ENCODE measurements at regions not wholly inside any gene's neighbourhood (a gene's known extent, or its start where the extent isn't known, plus 50 kb on each side); places are given as distances from the start of the nearest gene placed in this dataset.

- in situ Hi-C loops (cut with HindIII; ENCODE audit: low sequenced_read_pairs) = loop anchor here (25.0 kb wide), 1 partner anchor 88 kb away; no protein-coding TSS in a partner anchor
These were observed 1009.4 kb upstream of the CELF4 start for GRCh38 chr18:38575023-38575422.

- in situ Hi-C loops (cut with HindIII; ENCODE audit: low sequenced_read_pairs) = no loop called here
These were observed 1007.0 kb upstream of the CELF4 start for GRCh38 chr18:38572554-38573111.

DNA sequence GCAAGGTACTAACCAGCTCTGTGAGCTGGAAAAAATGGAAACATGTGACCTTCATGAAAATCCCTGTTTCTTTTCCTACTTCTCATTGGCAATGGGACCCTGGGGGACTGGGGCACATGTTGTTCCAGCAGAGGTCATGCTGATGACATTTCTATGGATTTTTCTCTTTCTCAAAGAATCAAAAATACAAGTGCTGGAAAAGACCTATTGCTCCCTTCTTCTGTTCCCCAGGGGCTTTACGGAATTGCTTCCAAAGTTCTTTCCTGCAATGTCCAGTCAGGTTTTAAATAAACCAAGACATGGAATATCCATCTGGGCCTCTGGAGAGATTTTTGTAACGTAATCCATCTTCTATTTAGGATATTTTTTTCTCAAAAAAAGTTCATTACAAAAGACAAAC is 1006.1 kb upstream of the CELF4 start:
- in situ Hi-C loops (cut with HindIII; ENCODE audit: low sequenced_read_pairs) = no loop called here

DNA sequence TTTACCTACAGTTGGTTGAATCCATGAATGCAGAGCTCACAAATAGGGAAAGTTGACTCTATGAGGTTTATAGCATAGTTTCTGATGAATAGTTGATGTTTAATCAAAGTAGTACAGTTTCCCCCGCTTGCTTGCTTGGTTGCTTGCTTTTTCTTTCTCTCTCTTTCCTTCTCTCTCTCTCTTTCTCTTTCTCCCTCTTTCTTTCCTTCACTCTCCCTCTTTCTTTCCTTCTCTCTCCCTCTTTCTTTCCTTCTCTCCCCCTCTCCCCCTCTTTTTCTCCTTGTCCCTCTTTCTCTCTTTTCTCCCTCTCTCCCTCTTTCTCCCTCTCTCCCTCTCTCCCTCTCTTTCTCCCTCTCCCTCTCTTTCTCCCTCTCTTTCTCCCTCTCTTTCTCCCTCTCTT is 999.9 kb upstream of the CELF4 start:
- in situ Hi-C loops (cut with HindIII; ENCODE audit: low sequenced_read_pairs) = no loop called here

- in situ Hi-C loops (cut with HindIII; ENCODE audit: low sequenced_read_pairs) = no loop called here
These were observed 997.9 kb upstream of the CELF4 start for GRCh38 chr18:38563396-38563980.

DNA sequence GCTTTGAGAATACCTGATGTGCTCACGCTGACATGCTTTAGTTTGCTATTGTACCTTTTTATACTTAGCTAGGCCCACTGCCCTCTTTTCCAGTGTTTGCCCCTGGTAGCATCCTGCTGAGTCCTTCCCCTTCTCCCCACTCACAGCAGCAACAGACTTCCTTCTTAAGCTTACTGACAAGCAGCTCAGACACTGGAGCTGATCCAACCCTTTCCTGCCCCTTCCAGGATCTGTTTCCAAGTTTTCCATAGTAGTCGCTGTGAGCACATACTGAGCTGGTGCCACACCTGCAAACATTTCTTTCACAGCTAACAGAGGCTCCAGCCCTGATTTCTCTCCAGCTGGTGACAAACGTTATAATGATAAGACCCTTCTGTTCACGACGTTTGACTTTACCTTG is 991.4 kb upstream of the CELF4 start:
- in situ Hi-C loops (cut with HindIII; ENCODE audit: low sequenced_read_pairs) = no loop called here

- in situ Hi-C loops (cut with HindIII; ENCODE audit: low sequenced_read_pairs) = no loop called here
These were observed 987.2 kb upstream of the CELF4 start for GRCh38 chr18:38552732-38553321.

GRCh38 chr18:38551881-38552280 is 986.3 kb upstream of the CELF4 start:
- in situ Hi-C loops (cut with HindIII; ENCODE audit: low sequenced_read_pairs) = no loop called here

- in situ Hi-C loops (cut with HindIII; ENCODE audit: low sequenced_read_pairs) = no loop called here
These were observed 979.5 kb upstream of the CELF4 start for GRCh38 chr18:38545071-38545470.

DNA sequence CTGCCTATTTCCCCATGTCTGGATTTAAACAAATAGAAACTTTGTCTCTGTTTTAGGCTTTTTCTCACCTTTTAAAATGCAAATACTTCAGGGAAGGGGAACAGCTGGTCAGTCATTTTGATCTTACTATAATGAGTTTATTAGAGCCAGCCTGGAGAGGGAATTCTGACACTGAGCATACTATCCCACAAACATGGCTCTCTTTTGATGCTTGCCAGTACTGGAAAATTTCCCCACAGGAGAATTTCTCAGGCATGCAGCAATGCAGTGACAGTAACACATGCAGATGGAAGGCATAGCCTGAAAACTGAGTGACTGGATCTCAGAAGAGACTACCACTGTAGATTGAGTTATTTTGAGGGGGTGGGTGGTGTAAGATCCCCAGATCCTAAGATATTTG is 974.3 kb upstream of the CELF4 start:
- in situ Hi-C loops (cut with HindIII; ENCODE audit: low sequenced_read_pairs) = no loop called here

DNA sequence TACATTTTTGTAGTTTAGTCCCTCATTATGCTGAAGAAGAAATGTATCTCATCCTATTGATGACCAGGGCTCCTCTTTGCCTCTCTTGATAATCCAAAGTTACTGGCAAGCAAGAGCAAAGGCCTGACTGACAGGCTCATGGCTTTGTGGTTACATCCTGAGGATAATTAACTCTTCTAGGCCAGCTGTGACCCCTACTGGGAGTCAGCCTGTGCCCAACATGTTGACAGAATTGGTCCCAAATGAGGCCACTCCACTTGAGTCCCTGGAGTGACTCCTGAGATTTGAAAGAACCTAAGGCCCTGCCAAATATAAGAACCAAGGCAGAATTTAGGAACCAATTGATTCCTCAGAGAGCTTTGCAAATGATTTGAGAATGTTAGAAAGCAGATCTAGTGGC is 973.8 kb upstream of the CELF4 start:
- in situ Hi-C loops (cut with HindIII; ENCODE audit: low sequenced_read_pairs) = no loop called here

DNA sequence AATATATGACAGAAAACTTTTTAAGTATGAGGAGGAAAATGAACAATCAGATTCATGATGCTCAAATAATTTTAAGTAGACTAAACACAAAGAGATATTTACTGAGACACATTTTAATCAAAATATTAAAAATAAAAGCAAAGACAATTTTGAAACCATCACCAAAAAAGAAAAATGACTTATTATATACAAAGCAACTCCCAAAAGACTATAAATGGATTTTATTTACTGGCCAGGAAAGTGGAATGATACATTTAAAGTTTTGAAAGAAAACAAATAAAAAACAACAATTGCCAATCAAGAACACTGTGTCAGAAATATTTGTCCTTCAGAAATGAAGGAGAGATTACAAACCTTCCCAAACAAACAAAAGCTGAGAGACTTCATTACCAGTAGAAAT is 968.5 kb upstream of the CELF4 start:
- in situ Hi-C loops (cut with HindIII; ENCODE audit: low sequenced_read_pairs) = no loop called here

DNA sequence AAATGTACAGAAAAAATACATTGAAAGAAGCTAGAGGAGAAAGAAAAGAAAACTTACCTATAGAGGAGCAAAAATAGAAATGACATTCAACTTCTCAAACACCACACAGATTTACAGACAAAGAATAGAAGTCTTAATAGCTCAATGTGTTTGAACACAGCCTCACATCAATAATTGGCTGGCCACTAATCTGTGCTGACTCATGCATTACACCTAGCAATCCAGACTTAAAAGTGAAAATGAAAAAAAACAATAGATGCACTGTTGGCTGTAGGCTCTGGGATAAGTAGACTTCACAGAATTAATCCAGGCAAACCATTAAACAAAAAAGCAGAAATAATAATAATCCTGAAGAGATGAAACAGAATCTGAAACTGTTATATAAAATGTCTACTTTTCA is 961.3 kb upstream of the CELF4 start:
- in situ Hi-C loops (cut with HindIII; ENCODE audit: low sequenced_read_pairs) = no loop called here

DNA sequence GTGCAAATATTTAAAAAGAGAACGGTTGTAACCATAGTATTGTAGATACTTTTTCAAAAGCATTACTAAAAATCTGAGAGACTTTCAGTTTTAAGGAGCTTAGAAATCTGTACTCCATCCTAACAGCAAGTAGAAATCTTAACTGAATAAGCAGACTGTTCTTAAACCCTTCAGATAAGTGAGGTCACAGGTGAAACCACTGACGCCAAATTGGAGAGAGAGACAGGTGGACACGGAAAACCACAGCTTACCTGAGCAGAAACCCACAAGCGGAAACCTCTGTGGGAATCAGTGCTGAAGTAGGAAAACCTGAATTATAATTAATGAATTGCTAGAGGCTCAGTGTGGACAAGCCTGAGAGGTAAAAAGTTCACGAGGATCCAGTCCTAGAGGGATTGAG is 959.4 kb upstream of the CELF4 start:
- in situ Hi-C loops (cut with HindIII; ENCODE audit: low sequenced_read_pairs) = no loop called here

- in situ Hi-C loops (cut with HindIII; ENCODE audit: low sequenced_read_pairs) = no loop called here
These were observed 955.2 kb upstream of the CELF4 start for GRCh38 chr18:38520786-38521185.

DNA sequence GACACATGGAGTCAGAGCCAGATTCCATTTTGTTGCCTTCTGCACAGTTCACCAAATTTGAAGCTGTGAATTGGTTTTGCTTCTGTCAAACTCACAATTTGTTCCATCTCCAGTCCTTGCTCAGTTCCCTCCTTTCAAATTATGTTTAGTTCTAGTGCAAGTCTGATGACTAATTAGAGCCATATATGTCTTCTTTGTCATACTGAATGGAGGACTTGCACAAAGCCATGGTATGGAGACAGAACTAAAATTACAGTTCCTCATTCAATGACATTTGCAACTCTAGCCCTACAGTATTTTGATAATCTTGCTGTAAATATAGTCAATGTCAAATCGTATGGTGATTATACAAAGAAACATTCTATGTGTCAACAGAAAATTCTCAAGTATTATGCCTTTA is 936.9 kb upstream of the CELF4 start:
- in situ Hi-C loops (cut with HindIII; ENCODE audit: low sequenced_read_pairs) = no loop called here

DNA sequence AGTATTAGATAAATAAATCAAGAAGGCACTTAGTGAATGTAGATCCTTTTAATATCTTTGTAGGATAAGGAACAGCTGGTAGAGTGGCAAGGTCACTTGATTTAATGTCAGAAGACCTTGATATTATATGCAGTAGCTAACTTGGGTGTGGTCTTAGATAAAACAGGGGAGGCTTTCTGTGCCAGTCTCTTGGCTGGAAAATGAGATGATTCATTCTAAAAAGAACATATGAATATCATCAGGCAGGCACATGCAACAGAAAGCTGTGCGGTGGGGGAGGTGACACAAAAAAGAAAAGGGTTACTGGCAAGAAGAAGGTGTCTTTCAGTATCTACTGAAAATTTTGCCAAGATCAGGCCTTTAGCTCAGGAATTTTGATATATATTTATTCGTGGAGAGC is 931.7 kb upstream of the CELF4 start:
- in situ Hi-C loops (cut with HindIII; ENCODE audit: low sequenced_read_pairs) = loop anchor here (25.0 kb wide), 1 partner anchor 90 kb away; no protein-coding TSS in a partner anchor

GRCh38 chr18:38496222-38496793 is 930.7 kb upstream of the CELF4 start:
- in situ Hi-C loops (cut with HindIII; ENCODE audit: low sequenced_read_pairs) = loop anchor here (25.0 kb wide), 1 partner anchor 91 kb away; no protein-coding TSS in a partner anchor

DNA sequence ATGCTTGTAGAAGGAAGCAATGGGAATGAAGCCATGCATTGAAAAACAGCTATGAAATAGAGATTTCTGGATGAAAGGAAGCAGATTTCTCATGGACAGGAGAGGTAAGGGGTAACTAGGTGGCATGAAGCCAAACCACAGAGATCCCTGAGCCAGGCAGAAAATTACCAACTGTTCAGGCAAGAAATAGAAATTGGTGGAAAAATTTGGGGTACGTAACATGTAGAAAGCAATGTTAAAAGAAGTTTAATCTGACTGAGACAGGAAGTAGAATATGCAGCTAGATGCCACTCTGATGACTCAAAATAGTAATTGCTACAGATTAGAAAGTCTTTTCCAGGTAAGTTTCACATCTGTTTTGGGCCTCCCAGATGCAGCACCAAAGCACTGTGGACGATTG is 928.5 kb upstream of the CELF4 start:
- in situ Hi-C loops (cut with HindIII; ENCODE audit: low sequenced_read_pairs) = loop anchor here (25.0 kb wide), 1 partner anchor 93 kb away; no protein-coding TSS in a partner anchor

DNA sequence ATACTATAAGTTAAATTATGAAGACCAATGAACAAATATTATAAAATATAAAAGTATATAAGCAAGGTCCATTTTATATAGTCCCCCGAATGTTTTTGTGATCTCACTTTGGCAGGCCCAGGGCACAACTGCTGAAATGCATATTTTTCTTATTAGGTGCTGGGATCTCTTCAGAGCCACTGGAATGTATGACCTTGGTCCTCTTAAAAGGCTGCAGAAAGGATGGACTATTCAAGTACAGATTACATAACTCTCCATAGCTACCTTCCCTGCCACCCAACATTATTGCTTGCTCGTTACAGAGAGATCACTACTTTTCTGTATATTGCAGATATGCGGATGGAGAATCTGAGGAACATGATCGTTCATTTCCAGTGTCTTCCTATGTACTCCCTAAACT is 925.6 kb upstream of the CELF4 start:
- in situ Hi-C loops (cut with HindIII; ENCODE audit: low sequenced_read_pairs) = loop anchor here (25.0 kb wide), 1 partner anchor 96 kb away; no protein-coding TSS in a partner anchor

DNA sequence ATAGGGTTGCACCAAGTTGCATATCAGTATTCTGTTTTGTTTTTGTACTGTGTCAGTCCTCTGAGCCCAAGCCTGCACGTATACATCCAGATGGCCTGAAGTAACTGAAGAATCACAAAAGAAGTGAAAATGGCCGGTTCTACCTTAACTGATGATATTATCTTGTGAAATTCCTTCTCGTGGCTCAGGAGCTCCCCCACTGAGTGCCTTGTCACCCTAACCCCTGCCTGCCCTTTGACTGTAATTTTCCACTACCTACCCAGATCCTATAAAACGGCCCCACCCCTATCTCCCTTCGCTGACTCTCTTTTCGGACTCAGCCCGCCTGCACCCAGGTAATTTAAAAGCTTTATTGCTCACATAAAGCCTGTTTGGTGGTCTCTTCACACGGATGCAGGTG is 924.1 kb upstream of the CELF4 start:
- in situ Hi-C loops (cut with HindIII; ENCODE audit: low sequenced_read_pairs) = loop anchor here (25.0 kb wide), 1 partner anchor 98 kb away; no protein-coding TSS in a partner anchor

DNA sequence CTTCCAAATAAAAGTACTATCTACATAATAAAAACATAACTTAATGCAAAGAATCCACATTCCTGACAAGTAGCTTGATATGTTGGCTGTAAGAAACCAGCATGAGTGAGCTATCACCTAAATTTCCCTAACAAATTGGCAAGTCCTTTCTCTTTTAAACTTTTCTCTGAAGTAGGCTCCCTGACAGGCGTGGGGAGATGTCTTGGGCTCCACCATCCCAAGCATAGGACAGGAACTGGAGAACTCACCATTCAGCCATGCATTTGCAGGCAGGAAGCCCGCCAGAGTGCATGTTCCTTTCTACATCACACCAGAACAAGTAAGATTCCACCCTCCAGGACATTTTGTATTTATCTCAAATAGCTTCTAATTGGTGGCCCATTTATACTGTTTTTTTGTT is 921.9 kb upstream of the CELF4 start:
- in situ Hi-C loops (cut with HindIII; ENCODE audit: low sequenced_read_pairs) = loop anchor here (25.0 kb wide), 1 partner anchor 100 kb away; no protein-coding TSS in a partner anchor

Measured in DLD1 (cell line).